Activated CD8-positive, alpha-beta memory T cell treated with anti-CD3 and anti-CD28 coated beads, Interleukin-2, amount 50 U/mL, for 4 hours (primary cell): ENCODE measurements at regions not wholly inside any gene's neighbourhood (a gene's known extent, or its start where the extent isn't known, plus 50 kb on each side); places are given as distances from the start of the nearest gene placed in this dataset.

Experiments
- DNase-seq: peaks from one replicate; pipeline ENCODE4 v3.0.0-alpha.2; 2020

DNA sequence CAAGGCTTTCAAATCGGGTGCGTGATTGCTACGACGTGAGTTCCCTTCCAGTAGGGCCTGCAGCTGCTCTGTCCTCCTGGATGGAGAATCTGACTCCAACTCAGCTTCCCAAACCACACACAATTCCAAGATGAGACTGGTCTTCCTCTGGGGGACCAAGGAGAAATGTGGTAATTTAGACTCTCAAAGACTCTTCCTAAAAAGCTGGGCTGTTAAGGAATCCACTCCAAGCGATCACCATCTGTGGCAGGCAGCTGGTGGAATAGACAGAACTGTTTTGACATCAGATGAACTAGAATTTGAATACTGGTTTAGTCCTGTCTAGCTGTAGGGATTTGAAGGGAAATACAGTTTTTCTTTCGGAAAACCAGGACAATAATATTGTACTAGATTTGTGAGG is 130.7 kb upstream of the KLF4 start:
- no peak for DNase-seq

DNA sequence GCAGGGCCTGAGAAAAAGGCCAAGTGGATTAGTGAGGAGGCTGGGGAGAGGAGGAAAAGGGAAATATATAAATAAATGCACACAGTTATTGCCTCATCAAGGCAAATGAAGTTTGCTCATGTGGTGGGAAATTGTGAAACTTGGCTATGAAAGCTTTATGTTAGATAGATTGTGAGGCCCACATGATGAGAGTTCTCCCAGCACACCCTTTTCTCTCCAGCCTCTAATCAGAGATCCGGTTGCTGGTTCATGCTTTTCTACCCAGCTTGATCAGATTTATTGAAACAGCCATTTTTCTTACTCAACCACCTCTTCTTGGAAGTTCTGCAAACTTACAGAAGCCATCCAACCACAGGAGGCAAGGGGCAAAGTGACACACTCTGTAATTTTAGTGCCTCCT is 125.8 kb upstream of the KLF4 start:
- no peak for DNase-seq

DNA sequence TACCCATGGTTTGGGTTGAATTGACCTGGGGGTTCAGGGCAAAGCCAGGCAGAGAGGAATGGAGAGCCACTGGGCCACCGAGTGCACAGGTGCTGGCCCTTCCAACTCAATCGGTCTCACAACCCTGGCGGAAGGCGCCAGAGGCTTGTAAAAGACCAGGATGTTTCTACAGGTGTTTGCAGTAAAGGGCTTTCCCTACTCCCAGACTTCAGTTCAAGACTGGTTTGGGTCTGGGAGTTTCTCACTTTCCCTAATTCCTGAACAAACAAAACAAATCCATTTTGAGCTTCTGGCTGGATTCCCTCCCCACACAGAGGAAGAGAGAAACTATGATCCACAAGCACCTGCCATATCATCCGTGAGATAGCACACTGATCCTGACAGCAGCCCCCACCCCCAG is 125.2 kb upstream of the KLF4 start:
- no peak for DNase-seq

DNA sequence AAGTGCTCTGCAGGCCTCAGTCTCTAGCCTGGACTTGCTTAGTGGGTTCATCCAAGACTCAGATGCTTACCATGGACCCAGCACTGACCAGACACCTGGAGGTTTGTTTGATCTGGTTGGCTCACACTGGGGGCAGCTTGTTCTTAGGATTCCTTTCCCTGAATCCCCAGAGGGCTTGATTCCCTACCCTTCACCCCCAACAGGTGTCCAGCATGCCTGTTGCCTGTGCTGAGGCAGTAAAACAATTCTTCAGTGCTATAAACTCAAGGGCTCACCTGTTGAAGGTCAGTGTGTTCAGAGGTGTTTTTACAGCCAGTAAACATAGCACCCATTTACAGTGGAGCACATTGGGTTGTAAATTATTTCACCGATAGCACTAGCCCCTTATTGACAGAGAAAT is 123.8 kb upstream of the KLF4 start:
- DNase-seq: no peak

DNA sequence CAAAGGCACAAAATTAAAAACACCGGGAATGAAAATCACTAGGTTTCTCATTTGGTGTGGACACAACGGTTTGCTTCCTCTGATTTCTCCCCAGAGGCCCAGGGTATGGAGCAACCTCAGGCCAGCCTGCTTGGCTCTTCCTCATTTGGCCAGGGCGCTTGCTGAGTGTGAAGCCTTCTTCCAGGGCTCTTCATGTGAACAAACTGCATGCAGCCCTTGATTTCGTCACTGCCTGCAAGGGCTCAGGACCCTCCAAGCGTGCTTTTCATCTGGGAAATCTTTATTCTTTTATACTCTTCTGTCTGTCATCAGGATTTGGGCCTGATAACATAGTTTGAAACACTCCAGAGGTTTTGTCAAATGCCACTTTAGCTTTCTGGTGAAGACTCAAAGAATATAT is 122.6 kb upstream of the KLF4 start:
- no peak for DNase-seq

DNA sequence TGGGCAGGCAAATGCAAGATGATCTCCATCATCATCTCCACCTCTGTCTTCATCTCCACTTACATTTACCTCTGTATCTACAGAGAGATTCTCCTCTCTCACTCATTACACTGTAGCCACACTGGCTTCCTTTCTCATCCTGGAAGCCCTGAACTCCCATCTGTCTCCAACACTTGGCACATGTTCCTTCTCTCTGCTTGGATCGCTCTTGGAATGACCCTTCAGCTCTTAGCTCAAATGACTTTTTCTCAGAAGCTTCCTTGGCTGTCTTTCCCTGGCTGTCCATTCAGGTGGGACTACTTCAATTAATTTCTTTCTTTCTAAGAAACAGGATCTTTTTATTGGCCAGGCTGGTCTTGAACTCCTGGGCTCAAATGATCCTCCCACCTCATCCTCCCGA is 120.0 kb upstream of the KLF4 start:
- no peak for DNase-seq

DNA sequence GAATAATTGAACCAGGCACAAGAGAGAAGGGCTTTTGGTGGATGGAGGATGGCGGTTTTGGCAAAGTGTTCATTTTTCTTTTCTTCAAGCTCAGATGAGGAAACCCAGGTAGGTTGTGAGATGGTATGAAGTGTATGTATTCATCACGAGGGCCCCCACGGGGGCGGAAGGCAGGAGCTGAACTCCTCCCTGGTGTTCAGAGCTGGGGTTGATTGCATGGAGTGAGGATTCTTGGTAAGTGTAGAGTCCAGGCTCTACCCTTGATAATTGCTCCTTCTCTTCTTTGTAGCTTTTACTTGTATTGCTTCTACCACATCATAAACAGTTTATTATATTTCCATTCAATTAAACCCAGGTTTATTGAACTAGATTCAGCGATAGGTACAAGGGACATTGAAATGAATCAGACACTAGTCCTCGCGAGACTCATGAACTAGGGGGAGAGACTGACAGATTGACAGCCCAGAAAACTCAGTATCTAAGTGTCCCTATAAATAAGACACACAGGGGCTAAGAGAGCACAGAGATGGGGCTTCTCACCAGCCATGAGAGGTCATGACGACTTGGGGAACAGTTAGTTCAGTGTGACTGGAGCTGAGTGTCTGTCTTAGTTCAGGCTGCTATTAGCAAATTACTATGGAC is 116.7 kb upstream of the KLF4 start:
- no peak for DNase-seq

DNA sequence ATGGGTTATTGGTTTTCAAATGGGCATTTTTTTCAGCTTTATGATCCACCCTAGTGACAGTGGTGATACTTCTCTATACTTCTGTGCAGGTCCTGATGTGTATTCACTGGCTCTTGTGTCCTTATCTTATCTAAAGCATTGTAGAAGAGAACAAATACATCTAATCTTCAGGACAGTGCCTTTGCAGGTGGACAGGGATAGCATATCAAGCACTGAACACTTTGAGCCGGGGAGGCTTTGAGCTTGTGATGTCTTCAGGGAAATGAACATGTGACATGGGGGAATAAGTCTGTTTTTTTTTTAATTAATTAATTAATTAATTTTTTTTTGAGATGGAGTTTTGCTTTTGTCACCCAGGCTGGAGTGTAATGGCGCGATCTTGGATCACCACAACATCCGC is 115.5 kb upstream of the KLF4 start:
- no peak for DNase-seq

DNA sequence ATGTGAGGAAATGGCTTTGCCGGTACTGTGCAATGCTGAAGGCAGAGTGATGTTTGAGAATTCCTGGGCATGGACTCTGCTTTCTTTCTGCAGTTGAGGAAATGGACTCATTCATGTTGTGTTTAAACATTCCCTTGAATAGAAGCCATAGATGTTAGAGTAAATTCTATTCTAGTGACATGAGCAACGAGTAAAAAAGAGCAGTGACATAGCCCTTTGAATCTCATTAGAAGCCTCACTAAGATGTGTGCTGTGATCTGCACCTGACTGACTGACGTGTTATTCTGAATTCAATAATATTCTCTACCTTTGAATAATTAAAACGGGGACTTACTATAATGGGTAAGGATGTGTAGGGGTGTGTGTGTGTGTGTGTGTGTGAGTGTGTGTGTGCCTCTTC is 113.7 kb upstream of the KLF4 start:
- DNase-seq: no peak

DNA sequence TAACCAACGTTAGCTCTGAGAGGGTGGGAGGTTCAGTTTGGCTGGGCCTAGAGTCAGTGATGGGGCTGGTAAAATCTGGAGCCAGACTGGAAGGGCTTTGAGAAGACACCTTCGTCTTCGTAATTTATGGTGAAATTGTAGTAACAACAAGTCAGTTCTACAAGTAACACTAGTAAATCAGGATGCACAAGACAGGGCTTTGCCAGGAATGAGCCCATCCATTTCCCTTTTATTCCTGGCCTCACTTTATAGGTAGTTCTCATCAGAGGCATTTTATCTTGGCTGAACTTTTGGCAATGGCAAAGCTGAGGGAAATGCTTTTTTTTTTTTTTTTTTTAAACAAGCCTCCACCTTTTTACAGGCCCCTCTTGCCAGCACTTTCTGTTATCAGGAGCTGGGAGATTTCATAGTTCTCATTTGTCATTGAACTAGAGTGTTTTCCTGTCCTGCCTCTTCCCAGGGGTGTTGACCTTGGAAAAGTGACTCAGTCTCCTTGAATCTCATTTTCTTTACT is 110.5 kb upstream of the KLF4 start:
- DNase-seq: no peak

DNA sequence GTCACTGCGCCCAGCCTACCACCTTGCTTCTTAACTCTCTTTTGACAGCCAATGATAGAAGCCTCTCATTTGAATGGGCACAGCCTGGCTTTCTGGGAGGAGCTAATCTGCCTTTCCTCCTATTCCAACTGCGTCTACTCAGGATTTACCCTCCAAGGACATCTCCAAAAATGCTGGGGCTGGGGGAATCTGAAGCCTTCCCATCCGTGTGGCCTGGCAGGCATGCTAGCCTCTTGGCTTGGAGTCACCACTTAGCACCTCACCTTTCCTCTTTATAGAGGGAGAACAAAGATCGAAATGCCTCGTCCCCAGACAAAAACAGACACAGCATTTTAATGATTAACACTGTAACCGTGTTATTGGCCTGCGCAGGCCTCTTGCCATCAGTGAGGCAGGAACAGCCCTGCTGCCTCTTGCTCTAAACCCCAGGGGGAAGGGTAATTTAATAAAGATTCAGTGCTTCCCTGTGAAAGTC is 108.2 kb upstream of the KLF4 start:
- DNase-seq: no peak

DNA sequence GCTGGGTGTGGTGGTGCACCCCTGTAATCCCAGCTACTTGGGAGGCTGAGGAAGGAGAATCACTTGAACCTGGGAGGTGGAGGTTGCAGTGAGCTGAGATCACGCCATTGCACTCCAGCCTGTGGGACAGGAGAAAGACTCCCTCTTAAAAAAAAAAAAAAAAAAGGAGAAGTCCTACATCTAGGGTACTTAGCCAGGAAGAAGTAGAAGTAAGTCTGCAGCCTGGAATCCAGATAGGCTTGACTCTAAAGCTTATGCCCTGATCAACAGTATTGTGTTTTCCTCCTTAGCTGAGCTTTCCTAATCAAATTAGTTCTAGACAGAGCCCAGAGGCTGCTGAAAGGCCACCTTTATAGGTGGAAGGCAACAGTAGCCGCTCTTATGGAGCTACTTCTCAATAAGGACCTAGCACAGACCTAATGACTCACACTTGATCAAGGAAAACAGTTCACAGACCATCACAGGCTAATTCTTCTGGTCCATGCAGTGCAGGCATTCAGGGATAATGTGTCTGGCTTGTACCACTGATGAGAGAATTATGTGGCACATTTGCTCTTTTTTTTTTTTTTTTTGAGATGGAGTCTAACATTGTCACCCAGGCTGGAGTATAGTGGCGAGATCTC is 105.5 kb upstream of the KLF4 start:
- no peak for DNase-seq

DNA sequence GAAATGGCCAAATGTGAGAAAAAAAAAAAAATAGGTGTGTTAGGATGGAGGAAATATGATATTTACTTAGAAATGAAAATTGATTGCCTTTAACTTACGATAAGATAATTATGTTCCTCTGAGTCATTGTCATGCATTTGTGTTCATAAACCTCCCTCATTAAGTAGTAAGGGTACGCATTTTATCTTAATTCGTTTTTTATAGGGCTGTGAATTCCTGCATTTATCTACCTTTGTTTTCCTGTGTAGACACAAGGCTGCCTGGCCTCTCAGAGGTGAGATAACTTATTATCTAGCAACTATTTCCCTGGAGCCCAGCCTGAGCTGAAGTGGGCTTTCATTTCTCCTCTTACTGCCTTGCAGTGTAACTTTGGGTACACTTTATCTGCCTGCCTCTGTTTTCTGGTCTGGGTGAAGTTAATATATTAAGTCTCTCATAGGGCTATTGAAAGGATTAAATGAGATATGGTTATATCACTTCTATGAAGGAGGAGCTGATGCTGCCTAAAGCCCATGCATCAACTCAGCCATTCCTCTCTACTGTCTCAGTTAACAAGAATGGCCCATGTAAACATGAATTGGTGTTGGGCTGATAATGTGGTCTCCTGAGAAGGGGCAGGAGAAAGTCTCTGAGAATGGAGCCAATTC is 103.8 kb upstream of the KLF4 start:
- no peak for DNase-seq

DNA sequence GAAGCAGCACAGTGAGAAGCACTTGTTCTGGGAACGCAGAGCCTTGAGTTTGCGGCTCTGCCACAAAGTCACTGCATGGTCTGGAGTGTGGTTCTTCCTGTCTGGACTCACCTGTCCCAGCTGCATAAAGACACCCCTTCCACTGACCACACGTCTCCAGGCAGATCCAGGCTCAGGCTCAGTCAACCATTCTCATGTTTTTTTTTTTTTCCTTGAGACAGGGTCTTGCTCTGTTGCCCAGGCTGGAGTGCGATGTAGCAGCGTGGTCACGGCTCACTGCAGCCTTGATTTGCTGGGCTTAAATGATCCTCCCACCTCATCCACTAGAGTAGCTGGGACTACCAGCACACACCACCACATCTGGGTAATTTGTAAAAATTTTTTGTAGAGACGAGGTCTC is 102.9 kb upstream of the KLF4 start:
- DNase-seq: no peak

DNA sequence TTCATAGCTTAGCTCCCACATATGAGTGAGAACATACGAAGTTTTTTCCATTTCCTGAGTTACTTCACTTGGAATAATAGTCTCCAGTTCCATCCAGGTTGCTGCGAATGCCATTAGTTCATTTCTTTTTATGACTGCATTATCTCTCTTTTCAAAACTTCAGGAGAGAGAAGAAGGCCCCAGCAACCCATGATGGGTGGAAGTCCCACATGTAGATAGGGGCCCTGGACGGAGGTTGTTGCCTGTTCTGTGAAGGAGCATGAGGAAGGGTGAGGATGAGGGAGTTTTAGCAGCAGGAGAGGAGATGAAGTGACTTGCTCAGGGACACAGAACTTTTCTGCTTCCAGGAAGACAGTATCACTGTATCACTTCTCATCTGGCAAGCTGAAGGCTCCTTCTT is 102.2 kb upstream of the KLF4 start:
- no peak for DNase-seq

DNA sequence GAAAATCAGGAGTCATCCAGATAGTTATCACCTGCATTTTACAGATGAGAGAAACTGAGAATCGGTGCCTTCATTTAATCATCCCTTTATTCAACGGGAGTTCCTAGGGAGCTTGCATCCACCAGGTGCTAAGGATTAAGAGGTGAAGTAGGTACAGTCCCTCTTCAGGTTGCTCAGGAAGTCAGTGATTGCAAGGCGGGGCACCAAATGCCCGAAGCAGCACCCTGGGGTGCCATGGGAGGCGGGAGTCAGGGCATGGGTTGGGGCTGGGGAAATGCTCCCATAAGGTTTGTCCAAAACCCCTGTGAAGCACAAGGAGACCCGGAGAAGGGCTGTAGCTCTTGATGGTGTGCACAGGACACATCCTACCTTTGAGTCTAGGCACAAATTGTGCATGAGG is 98.8 kb upstream of the KLF4 start:
- DNase-seq: no peak

DNA sequence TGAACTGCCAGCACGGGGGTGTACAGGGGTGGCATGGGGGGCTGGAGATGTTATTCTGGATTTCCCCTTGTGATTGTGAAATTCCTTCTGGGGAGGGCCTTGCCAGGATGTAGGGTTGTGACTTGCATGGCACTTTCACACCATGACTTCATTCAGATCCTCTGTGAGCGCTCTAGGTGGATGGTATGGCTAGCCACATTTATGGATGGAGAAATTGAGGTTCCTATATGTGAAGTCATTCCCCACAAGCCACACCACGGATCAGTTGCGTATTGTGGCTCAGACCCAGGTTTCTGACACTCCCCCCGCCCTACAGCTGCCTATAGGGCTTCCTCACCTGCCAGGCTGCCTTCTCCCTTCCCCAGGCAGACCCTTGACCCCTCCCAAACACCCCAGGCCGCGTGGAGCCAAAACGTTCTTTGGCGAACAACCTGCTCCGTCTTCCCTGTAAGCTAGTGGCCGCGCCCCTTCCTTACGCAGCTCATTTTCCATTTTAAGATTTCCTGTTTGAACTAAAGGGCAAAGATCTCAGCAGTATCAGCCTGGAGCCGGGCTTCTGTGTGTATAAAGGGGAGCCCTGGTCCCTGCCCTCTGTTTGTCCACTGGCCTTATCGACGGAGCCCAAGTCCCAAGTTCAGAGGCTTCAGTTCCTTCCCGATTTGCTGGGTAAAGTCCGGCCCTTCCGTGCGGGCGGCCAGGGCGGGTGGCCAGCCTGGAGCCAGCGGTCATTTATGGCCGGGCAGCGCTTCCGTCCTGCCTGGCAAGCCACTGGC is 97.8 kb upstream of the KLF4 start:
- no peak for DNase-seq

DNA sequence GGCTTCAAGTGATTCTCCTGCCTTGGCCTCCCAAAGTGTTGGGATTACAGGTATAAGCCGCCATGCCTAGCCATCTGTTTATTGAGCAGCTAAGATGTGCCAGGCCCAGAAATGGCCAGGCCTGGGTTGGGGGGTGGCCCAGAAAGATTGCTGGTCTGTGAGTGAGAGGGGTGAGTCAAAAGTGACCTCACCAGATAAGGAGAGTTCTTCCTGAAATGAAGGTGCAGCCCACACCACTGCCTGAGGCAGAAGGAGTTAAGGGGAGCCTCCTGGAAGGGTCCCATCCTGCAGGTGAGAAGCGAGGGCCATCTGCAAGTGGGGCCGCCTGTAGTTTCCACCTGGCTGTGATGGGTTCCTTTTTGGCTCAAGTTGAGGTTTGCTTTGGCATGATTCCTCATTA is 96.9 kb upstream of the KLF4 start:
- DNase-seq: no peak

DNA sequence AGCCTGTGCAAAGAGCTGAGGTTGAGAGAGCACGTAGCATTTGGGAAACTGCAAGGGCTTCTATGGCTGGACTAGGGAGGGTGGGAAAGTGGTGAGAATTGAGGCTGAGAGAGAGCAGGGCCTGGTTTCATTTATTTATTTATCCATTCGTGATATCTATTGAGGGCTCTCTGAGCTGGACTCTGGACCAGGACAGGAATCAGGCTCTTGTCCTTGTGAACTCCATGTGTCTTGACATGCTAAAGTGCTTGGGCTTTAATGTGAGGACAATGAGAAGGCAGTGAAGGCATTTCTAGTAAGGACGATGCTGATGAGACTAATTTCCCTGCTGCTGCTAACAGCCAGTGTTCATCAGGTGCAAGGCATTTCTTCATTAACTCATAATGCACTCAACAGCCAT is 95.9 kb upstream of the KLF4 start:
- DNase-seq: no peak

DNA sequence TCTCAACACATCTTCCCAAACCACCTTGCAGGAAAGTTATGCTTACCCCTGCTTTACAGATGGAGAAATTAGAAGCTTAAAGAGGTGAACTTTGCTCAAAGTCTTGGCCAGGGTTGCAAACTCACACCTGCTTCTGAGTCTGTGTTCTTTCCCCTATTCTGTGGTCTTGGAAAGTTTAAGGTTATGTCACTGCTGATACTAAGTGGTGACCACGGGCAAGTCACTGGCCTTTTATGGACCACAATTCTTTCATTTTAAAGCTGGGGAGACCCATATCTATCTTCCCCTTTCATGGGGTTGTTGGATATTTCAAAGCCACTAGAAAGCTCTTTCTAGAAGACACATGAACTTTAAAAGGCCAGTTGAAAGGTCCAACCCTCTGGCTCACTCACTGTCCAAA is 95.4 kb upstream of the KLF4 start:
- no peak for DNase-seq

DNA sequence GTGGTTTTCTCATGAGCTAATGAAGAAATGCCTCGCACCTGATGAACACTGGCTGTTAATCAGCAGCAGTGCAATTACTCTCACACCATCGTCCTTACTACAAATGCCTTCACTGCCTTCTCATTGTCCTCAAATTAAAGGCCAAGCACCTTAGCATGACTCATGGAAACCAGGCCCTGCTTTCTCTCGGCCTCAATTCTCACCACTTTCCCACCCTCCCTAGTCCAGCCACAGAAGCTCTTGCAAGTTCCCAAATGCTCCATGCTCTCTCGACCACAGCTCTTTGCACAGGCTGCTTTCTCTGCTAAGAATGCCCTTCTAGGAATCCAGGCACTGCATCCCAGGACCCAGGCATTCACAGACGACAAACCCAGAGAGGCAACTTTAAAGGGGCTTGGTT is 94.6 kb upstream of the KLF4 start:
- no peak for DNase-seq

DNA sequence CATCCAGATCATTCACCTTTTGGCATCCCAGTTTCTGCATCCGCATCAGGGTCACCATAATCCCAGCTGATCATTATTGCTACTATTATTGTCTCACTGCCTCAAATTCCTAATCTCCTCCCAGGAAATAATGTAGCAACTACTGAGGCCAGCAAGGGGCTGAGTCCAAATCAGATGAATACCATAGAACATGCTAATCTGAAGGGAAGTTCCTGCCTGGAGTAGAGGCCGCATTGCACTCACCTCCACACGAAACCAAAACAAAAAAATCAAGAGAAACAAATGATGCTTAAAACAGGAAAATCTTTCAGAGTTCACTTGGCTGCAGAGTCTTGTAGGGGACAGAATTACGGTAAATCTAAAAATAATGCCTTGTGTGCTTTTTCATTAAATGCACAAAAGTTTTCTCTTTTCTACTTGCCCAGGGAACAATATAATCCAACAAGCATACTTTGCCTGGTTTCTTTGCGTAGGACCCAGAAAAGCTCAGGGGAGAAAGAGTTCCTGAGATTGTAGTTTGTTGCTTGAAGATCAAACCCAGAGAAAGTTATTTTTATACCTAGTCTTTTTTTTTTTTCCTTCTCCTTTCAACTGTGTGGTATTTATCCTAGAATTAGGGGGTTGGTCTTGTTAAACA is 87.7 kb upstream of the KLF4 start:
- no peak for DNase-seq

DNA sequence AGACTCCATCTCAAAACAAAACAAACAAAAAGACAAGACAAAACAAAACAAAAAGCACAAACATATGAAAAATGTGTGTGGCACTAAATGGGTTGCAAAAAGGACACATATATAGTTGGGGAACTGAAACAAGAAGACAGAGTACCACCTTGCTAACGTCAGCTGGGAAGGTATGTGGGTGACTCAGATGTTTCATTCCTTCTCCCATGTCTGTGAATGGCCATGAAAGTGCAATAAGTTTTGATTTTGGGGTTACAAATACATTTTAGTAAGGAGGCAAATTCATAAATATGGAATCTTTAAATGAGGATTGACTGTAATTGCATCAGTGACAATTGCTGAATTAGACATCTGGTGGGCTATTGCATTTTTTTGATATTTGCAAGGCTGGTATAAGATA is 81.6 kb upstream of the KLF4 start:
- no peak for DNase-seq
